Esophagus squamous epithelium (tissue), 5 donors: ENCODE measurements at regions not wholly inside any gene's neighbourhood (a gene's known extent, or its start where the extent isn't known, plus 50 kb on each side); places are given as distances from the start of the nearest gene placed in this dataset.

ENCODE experiments used
- DNase-seq: peaks from one replicate; lab custom pipeline; 2025; lab: John Stamatoyannopoulos, UW
- H3K27ac ChIP-seq, 4 donors: fragments of 200-600 bp; sonication (generic); one replicate each; pipeline ENCODE4 v1.5.1; 2016 to 2019; ENCODE audit warnings: mild to moderate bottlenecking in 1 of 4
- H3K27me3 ChIP-seq, 4 donors: fragments of 200-600 bp; sonication (generic); 1 replicate in 3 of 4; 2 replicates in 1 of 4; pipeline versions ENCODE4 v1.5.1 to v1.6.0; 2017 to 2021; ENCODE audit warnings: antibody characterized with exemption in 1 of 4
- H3K36me3 ChIP-seq, 3 donors: fragments of 200-600 bp; sonication (generic); one replicate each; pipeline ENCODE4 v1.5.1; 2016 to 2019
- H3K4me1 ChIP-seq, 3 donors: fragments of 200-600 bp; sonication (generic); one replicate each; pipeline ENCODE4 v1.5.1; 2017 to 2019
- H3K4me3 ChIP-seq, 4 donors: fragments of 200-600 bp; sonication (generic); 1 replicate in 3 of 4; 2 replicates in 1 of 4; pipeline ENCODE4 v1.5.1; 2016 to 2019; ENCODE audit warnings: mild to moderate bottlenecking in 2 of 4, moderate library complexity in 1 of 4
- H3K9me3 ChIP-seq, 3 donors: fragments of 200-600 bp; sonication (generic); one replicate each; pipeline ENCODE4 v1.5.1; 2016 to 2019
- CTCF ChIP-seq, 6 experiments: fragments of 450-650 bp in 4 of 6; fragments of 200-600 bp in 2 of 6; sonication (generic) in 2 of 6; IDR thresholded peaks; one replicate each; pipeline ENCODE4 v1.5.1; 2016 to 2019; ENCODE audit warnings: antibody characterized with exemption in 6 of 6, mild to moderate bottlenecking in 4 of 6, moderate library complexity in 4 of 6
- POLR2A ChIP-seq, 4 donors: fragments of 450-650 bp; IDR thresholded peaks; one replicate each; pipeline ENCODE4 v1.6.1; 2017; ENCODE audit warnings: antibody characterized with exemption in 4 of 4, mild to moderate bottlenecking in 4 of 4, moderate library complexity in 3 of 4
- WGBS, 2 donors: methylation state at CpG; one replicate each; pipeline ENCODE4 v1.1.5; 2018; 5-methylcytosine and 5-hydroxymethylcytosine counted together
- intact Hi-C: fragments of 100-400 bp; cut with DNase I; formaldehyde crosslinking; loops from one replicate; pipeline ENCODE4 v1.15.0; 2022
- donor health status: DM: yes; HTN: yes; CAD: no.

DNA sequence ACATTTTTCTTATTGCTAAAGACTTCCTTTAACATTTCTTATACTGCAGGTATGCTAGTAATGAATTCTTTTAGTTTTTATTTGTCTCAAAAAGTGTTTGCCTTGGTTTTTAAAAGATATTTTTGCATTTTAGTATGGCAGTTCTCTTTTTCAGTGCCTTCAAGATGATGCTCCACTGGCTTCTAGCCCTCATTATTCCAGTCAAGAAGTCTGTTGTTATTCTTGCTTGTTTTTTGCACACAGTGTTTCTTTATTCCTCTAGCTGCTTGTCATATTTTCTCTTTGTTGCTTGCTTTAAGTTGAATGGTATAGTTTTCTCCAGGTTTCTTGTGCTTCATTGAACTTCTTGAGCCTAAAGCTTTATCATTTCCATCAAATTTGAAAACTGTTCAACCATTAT, 158.0 kb upstream of the SPHKAP start:
- DNase-seq, result no peak
- no peaks in the 10 kb centered on the region for H3K4me1 ChIP-seq
- H3K4me3 ChIP-seq, result no peak overlapping the region
- intact Hi-C loops, result no loop called here
- peaks cover 0 to 7% (median 0%) of the 10 kb centered on the region in 3 donors for H3K9me3 ChIP-seq
- no peaks in the 10 kb centered on the region for H3K36me3 ChIP-seq
- TF ChIP-seq CTCF (IDR thresholded peaks at IDR 0.05) (no peak), POLR2A (IDR thresholded peaks at IDR 0.05) (no peak)
- H3K27ac ChIP-seq, result no peak overlapping the region
- H3K27me3 ChIP-seq, result no peaks in the 10 kb centered on the region

- Histone ChIP-seq H3K9me3 (peaks cover 0 to 11% (median 0%) of the 10 kb centered on the region in 3 donors), H3K27ac (no peak overlapping the region), H3K4me3 (no peak overlapping the region), H3K36me3 (no peaks in the 10 kb centered on the region), H3K27me3 (no peaks in the 10 kb centered on the region), H3K4me1 (no peaks in the 10 kb centered on the region)
- DNase-seq, result no peak
- intact Hi-C loops, result no loop called here
- TF ChIP-seq POLR2A (IDR thresholded peaks at IDR 0.05) (no peak), CTCF (IDR thresholded peaks at IDR 0.05) (no peak)
- 49 to 58% methylated on average over 2 of the region's 2 CpGs for WGBS, 2 donors
Observed at GRCh38 chr2:228334180-228334579, 152.7 kb upstream of the SPHKAP start.

- DNase-seq, result no peak
- 87 to 97% methylated on average over 5 of the region's 5 CpGs for WGBS, 2 donors
- intact Hi-C loops, result no loop called here
- Histone ChIP-seq H3K27me3 (no peaks in the 10 kb centered on the region), H3K27ac (no peak overlapping the region), H3K4me1 (no peaks in the 10 kb centered on the region), H3K36me3 (no peaks in the 10 kb centered on the region), H3K9me3 (peaks cover 0 to 16% (median 6%) of the 10 kb centered on the region in 3 donors), H3K4me3 (no peak overlapping the region)
- TF ChIP-seq CTCF (IDR thresholded peaks at IDR 0.05) (no peak), POLR2A (IDR thresholded peaks at IDR 0.05) (no peak)
Observed at GRCh38 chr2:228329282-228329681, 147.8 kb upstream of the SPHKAP start.

DNA sequence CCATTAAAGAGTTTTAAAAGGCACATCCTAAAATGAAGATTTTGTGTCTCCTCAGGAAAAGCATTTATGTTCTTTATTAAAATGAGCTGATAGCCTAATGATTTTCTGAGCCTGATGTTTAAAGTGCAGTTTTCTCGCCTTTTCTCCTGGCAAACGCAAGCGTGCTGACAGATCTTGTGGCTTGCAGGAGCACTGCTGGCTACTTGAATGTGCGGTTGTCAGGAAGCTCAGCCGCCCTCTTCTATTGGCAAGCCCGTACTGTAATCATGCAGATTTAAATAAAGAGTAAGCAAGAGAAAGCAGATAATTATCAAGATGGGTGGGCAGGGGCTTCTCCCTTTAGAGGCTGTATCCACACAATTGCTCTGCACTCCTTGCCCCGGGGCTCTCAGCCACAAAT, 139.5 kb upstream of the SPHKAP start:
- intact Hi-C loops, result no loop called here
- Histone ChIP-seq H3K4me3 (no peak overlapping the region), H3K9me3 (no peaks in the 10 kb centered on the region), H3K4me1 (no peaks in the 10 kb centered on the region), H3K27me3 (no peaks in the 10 kb centered on the region), H3K36me3 (no peaks in the 10 kb centered on the region), H3K27ac (no peak overlapping the region)
- WGBS, 2 donors, result 84 to 91% methylated on average over 7 of the region's 7 CpGs
- TF ChIP-seq CTCF (IDR thresholded peaks at IDR 0.05) (no peak), POLR2A (IDR thresholded peaks at IDR 0.05) (no peak)
- DNase-seq, result no peak

DNA sequence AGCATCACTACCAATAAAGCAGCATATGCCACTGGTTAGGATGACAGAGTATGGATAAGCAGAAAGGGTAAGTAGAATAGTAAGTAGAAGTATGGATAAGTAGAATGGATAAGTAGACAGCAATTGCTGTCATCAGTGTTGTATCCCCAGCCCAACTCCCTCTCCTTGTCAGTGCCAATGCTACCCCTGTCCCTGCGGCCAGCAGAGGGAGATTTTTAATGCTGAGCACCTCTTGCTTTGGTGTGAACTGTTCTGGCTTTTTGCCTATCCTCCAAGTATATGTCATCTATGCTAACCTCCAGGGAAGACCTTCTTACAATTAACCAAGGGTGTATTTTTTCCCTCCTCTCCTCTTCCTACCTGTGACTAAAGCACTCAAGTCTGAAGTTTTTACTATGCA, 136.7 kb upstream of the SPHKAP start:
- 50 to 71% methylated on average over 1 of the region's 1 CpG for WGBS, 2 donors
- no peaks in the 10 kb centered on the region for H3K9me3 ChIP-seq
- H3K4me3 ChIP-seq, result no peak overlapping the region
- DNase-seq, result no peak
- H3K36me3 ChIP-seq, result no peaks in the 10 kb centered on the region
- TF ChIP-seq CTCF (IDR thresholded peaks at IDR 0.05), result no peak
- TF ChIP-seq POLR2A (IDR thresholded peaks at IDR 0.05), result no peak
- H3K27me3 ChIP-seq, result no peaks in the 10 kb centered on the region
- intact Hi-C loops, result no loop called here
- no peaks in the 10 kb centered on the region for H3K4me1 ChIP-seq
- H3K27ac ChIP-seq, result no peak overlapping the region
